GM18517 (cell line): ENCODE measurements at regions not wholly inside any gene's neighbourhood (a gene's known extent, or its start where the extent isn't known, plus 50 kb on each side); places are given as distances from the start of the nearest gene placed in this dataset.
"Not testable (repeated sequence)": the region's sequence is repeated elsewhere in the genome, so short reads cannot be mapped to it uniquely, and the experiment has no call there.

Experiments
- ATAC-seq: cut with Tn5 transposase; IDR thresholded peaks from one replicate; pipeline ENCODE4 v1.9.1; 2021; ENCODE audit warnings: mild to moderate bottlenecking, moderate library complexity; ENCODE audit not compliant: unreplicated experiment

GRCh38 chr1:99062192-99062591, 57.5 kb upstream of the PLPPR5 start:
- ATAC-seq, result peak; percentile 76

GRCh38 chr1:99069146-99069545, 64.5 kb upstream of the PLPPR5 start:
- no peak for ATAC-seq

- ATAC-seq, result not testable (repeated sequence)
Observed at GRCh38 chr1:99078529-99078928, 73.9 kb upstream of the PLPPR5 start.

GRCh38 chr1:99082366-99082765, 77.7 kb upstream of the PLPPR5 start:
- no peak for ATAC-seq

GRCh38 chr1:99083338-99083737, 78.7 kb upstream of the PLPPR5 start:
- no peak for ATAC-seq

- ATAC-seq, result peak; percentile 73
Observed at GRCh38 chr1:99084562-99084961, 79.9 kb upstream of the PLPPR5 start.

GRCh38 chr1:99086057-99086456, 81.4 kb upstream of the PLPPR5 start:
- no peak for ATAC-seq

- ATAC-seq, result no peak
Observed at GRCh38 chr1:99098589-99098988, 93.9 kb upstream of the PLPPR5 start.

- ATAC-seq, result no peak
Observed at GRCh38 chr1:99106274-99106673, 101.6 kb upstream of the PLPPR5 start.

GRCh38 chr1:99107680-99108079, 103.0 kb upstream of the PLPPR5 start:
- ATAC-seq, result no peak

- no peak for ATAC-seq
Observed at GRCh38 chr1:99110140-99111041, 105.7 kb upstream of the PLPPR5 start.

- ATAC-seq, result no peak
Observed at GRCh38 chr1:99115231-99115630, 110.6 kb upstream of the PLPPR5 start.

GRCh38 chr1:99119188-99119587, 114.5 kb upstream of the PLPPR5 start:
- ATAC-seq, result no peak

GRCh38 chr1:99122039-99122438, 117.4 kb upstream of the PLPPR5 start:
- no peak for ATAC-seq

- ATAC-seq, result no peak
Observed at GRCh38 chr1:99123936-99124335, 119.3 kb upstream of the PLPPR5 start.

GRCh38 chr1:99131546-99131945, 126.9 kb upstream of the PLPPR5 start:
- no peak for ATAC-seq

GRCh38 chr1:99133756-99134500, 129.3 kb upstream of the PLPPR5 start:
- no peak for ATAC-seq

- ATAC-seq, result no peak
Observed at GRCh38 chr1:99137554-99138206, 126.6 kb upstream of the PLPPR4 start.

- ATAC-seq, result no peak
Observed at GRCh38 chr1:99139876-99140275, 124.4 kb upstream of the PLPPR4 start.

- no peak for ATAC-seq
Observed at GRCh38 chr1:99146129-99146848, 118.0 kb upstream of the PLPPR4 start.

GRCh38 chr1:99149952-99150351, 114.3 kb upstream of the PLPPR4 start:
- no peak for ATAC-seq
